ENCODE measurements at regions not wholly inside any gene's neighbourhood (a gene's known extent, or its start where the extent isn't known, plus 50 kb on each side); places are given as distances from the start of the nearest gene placed in this dataset.
"Not testable (repeated sequence)": the region's sequence is repeated elsewhere in the genome, so short reads cannot be mapped to it uniquely, and the experiment has no call there.

DNA sequence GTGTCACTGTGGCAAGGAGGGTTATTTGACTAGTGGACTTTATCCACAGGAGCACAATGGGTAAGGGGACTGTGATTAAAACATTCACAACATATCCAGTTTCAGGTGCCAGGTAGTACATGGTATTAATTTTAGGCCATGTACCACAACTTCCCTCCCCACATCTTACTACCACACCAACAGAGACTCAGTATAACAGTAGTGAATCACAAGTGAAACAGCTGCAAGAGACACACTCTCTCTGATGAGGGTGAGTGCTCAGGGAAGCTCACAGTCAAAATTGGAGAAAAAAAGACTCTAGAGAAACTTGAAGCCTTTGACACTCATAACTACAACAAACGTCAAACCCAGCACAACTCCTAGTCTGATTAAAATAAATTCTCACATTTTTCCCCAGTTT, 367.6 kb upstream of the GYPC start (continued):
- TF ChIP-seq, protein P1, sequence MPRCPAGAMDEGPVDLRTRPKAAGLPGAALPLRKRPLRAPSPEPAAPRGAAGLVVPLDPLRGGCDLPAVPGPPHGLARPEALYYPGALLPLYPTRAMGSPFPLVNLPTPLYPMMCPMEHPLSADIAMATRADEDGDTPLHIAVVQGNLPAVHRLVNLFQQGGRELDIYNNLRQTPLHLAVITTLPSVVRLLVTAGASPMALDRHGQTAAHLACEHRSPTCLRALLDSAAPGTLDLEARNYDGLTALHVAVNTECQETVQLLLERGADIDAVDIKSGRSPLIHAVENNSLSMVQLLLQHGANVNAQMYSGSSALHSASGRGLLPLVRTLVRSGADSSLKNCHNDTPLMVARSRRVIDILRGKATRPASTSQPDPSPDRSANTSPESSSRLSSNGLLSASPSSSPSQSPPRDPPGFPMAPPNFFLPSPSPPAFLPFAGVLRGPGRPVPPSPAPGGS (IDR thresholded peaks at IDR 0.05; ENCODE audit: borderline replicate concordance, insufficient read depth, low read depth, low read length, poor library complexity, severe bottlenecking) = no peak
- TF ChIP-seq BCL11A (IDR thresholded peaks at IDR 0.05; ENCODE audit: low read depth, low read length) (no peak), YBX1 (IDR thresholded peaks at IDR 0.05) (no peak), RUNX3 (IDR thresholded peaks at IDR 0.05; ENCODE audit: low read length) (no peak), NFYA (IDR thresholded peaks at IDR 0.05; ENCODE audit: borderline replicate concordance, low read depth, low read length) (no peak), CEBPB (IDR thresholded peaks at IDR 0.05; ENCODE audit: borderline replicate concordance in 1 of 2, low read depth in 2 of 2, low read length in 2 of 2) (no peak), SIX5 (IDR thresholded peaks at IDR 0.05; ENCODE audit: low read depth, low read length, severe bottlenecking) (no peak), EP300 (IDR thresholded peaks at IDR 0.05; ENCODE audit: borderline replicate concordance in 1 of 2, control insufficient read depth in 1 of 2, low read depth in 2 of 2, low read length in 2 of 2) (no peak)
- TF ChIP-seq, protein P2, sequence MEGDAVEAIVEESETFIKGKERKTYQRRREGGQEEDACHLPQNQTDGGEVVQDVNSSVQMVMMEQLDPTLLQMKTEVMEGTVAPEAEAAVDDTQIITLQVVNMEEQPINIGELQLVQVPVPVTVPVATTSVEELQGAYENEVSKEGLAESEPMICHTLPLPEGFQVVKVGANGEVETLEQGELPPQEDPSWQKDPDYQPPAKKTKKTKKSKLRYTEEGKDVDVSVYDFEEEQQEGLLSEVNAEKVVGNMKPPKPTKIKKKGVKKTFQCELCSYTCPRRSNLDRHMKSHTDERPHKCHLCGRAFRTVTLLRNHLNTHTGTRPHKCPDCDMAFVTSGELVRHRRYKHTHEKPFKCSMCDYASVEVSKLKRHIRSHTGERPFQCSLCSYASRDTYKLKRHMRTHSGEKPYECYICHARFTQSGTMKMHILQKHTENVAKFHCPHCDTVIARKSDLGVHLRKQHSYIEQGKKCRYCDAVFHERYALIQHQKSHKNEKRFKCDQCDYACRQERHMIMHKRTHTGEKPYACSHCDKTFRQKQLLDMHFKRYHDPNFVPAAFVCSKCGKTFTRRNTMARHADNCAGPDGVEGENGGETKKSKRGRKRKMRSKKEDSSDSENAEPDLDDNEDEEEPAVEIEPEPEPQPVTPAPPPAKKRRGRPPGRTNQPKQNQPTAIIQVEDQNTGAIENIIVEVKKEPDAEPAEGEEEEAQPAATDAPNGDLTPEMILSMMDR (IDR thresholded peaks at IDR 0.05 in 2 of 3, conservative IDR thresholded peaks at IDR 0.05 in 1 of 3; ENCODE audit: control insufficient read depth in 2 of 3, extremely low read depth in 1 of 3, insufficient read depth in 1 of 3, low read depth in 3 of 3, low read length in 3 of 3) = no peak

DNA sequence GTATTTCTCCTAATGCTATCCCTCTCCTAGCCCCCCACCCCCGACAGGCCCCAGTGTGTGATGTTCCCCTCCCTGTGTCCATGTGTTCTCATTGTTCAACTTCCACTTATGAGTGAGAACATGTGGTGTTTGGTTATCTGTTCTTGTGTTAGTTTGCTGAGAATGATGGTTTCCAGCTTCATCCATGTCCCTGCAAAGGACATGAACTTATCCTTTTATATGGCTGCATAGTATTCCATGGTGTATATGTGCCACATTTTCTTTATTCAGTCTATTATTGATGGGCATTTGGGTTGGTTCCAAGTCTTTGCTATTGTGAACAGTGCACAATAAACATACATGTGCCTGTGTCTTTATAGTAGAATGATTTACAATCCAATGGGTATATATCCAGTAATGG, 362.0 kb upstream of the GYPC start:
- H3K27me3 ChIP-seq (replicated peaks in 1 of 2; ENCODE audit: control insufficient read depth in 2 of 2, insufficient read depth in 2 of 2, low read length in 1 of 2) = not testable (repeated sequence)

More for the DNA sequence above, 362.0 kb upstream of the GYPC start:
- H2AFZ ChIP-seq (ENCODE audit: control insufficient read depth, low read depth, low read length); in situ Hi-C loops (cut with MboI); H3K4me1 ChIP-seq (ENCODE audit: control insufficient read depth, insufficient read depth, low read length); BruUV-seq (replicated peaks); H3K79me2 ChIP-seq (ENCODE audit: control insufficient read depth, insufficient read depth, low read length); H3K4me3 ChIP-seq; H3K9ac ChIP-seq (ENCODE audit: control insufficient read depth, insufficient read depth, low read length); intact Hi-C loops (cut with micrococcal nuclease; ENCODE audit: unreplicated experiment); POLR2A ChIA-PET; SMC1A ChIA-PET (ENCODE audit: uncharacterized antibody, unreplicated experiment); DNase-seq (ENCODE audit: low read depth, low spot score); H3K9me3 ChIP-seq (replicated peaks; ENCODE audit: control insufficient read depth, insufficient read depth, low read length); RAD21 ChIA-PET (ENCODE audit: unreplicated experiment); H3K27ac ChIP-seq (ENCODE audit: control insufficient read depth, insufficient read depth); H4K20me1 ChIP-seq (ENCODE audit: control insufficient read depth, insufficient read depth); CTCF ChIA-PET; FAIRE-seq; ATAC-seq; H3K4me2 ChIP-seq (ENCODE audit: control insufficient read depth, insufficient read depth); H3K36me3 ChIP-seq (ENCODE audit: control insufficient read depth in 2 of 2, insufficient read depth in 2 of 2, low read length in 1 of 2): not testable (repeated sequence)
- 73% methylated on average over 1 of the region's 1 CpG for WGBS (ENCODE audit: insufficient coverage, insufficient replicate concordance, low lambda C conversion rate, missing lambda C conversion rate)

All from GM12878 (cell line).